GM19324 (cell line): ENCODE measurements at regions not wholly inside any gene's neighbourhood (a gene's known extent, or its start where the extent isn't known, plus 50 kb on each side); places are given as distances from the start of the nearest gene placed in this dataset.

Experiments
- ATAC-seq: cut with Tn5 transposase; IDR thresholded peaks from one replicate; pipeline ENCODE4 v1.9.1; 2021; ENCODE audit warnings: mild to moderate bottlenecking, moderate library complexity; ENCODE audit not compliant: unreplicated experiment, low FRiP score

GRCh38 chr4:171759274-171759673 is 53.9 kb upstream of the GALNTL6 start:
- no peak for ATAC-seq

DNA sequence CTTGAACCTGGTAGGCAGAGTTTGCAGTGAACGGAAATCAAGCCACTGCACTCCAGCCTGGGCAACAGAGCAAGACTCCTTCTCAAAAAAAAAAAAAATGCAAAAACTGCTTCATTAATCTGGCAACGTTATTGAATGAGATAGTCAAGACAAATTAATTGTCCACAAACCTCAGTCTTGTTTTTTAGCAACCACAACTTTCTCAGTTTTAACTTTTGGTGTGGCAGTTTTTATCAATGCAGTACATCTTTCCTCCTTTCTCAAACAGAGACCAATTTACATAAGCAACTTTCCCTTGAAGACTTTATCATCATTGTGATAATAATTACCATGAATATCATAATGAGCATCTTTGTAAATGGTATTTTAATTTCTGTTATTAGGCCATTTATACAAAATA is 61.7 kb upstream of the GALNTL6 start:
- no peak for ATAC-seq

GRCh38 chr4:171746418-171746817 is 66.8 kb upstream of the GALNTL6 start:
- no peak for ATAC-seq

DNA sequence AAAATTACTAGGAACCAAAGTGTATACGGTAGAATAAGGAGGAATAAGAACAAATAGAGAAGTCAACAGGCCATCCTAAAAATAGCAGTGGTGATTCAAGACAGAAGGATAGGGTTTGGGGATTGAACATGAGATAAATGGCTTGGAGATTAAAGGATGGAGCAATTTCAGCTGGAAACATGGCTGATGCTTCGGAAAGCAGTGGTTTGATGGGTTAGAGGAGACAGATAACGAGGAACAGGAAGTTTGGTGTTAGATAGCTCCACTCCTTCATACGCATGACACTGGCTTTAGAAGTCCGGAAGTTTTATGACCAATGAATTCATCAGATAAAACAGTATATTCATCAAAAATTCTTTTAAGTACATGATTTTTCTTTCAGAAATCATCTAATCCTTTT is 70.8 kb upstream of the GALNTL6 start:
- no peak for ATAC-seq

DNA sequence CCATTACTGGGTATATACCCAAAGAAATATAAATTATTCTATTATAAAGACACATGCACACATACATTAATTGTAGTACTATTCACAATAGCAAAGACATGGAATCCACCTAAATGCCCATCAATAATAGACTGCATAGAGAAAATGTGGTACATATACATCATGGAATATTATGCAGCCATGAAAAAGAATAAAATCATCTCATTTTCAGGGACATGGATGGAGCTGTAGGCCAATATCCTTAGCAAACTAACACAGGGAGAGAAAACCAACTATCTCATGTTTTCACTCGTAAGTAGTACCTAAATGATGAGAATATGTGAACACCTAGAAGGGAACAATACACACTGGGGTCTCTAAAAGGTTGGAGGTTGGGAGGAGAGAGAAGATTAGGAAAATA is 86.0 kb upstream of the GALNTL6 start:
- ATAC-seq, result no peak

DNA sequence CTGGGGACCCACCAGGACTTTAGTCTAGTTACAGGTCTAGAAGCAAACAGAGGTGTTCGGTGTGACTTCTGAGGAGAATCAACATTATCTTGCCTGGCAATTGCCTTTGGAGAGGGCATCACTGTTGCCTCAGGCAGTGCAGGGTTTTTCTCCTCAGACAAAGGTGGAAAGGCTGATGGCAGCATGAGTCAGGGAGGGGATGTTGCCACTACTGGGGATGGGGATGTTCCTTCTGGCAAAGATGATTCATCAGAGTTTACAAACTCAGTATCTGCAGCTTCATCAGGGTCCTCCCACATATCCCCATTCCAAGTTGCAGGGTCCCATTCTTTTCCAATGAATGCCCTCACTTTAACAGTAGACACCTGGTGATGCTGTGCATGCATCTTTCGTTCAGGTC is 91.3 kb upstream of the GALNTL6 start:
- ATAC-seq, result no peak

DNA sequence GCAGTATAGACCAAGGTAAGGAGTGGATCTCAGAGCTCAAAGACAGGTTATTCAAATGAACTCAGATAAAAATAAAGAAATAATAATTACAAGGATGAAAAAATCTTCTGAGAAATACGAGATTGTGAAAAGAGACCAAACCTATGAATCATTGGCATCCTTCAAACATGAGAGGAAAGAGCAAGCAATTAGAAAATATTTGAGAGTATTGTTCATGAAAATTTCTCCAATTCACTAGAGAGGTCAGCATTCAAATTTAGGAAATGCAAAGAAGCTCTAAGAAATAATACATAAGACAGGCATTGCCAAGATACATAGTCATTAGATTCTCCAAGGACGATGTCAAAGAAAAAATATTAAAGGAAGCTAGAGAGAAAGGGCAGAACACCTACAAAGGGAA is 93.5 kb upstream of the GALNTL6 start:
- no peak for ATAC-seq

GRCh38 chr4:171718665-171719064 is 94.5 kb upstream of the GALNTL6 start:
- no peak for ATAC-seq

- ATAC-seq, result no peak
Observed at GRCh38 chr4:171718069-171718468, 95.1 kb upstream of the GALNTL6 start.

GRCh38 chr4:171717231-171717741 is 95.9 kb upstream of the GALNTL6 start:
- no peak for ATAC-seq

DNA sequence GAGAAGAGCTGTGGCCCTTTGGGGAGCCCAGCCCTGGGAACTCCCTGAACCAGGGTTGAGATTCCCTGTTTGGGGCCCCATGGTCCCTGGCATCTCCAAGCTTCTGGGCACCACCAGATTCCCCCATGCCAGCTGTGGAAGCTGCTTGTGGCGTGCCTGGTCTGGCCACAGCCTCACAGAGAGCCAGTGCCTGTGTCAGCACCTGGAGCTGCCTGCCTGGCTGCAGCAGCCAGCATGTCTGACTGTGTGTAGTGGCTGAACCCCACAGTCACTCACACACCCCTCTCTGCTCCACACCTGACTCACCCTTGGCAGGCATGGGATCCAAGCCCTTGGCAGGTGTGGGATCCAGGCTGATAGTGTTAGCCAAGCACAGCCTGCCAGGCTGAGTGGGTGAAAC is 97.2 kb upstream of the GALNTL6 start:
- no peak for ATAC-seq

DNA sequence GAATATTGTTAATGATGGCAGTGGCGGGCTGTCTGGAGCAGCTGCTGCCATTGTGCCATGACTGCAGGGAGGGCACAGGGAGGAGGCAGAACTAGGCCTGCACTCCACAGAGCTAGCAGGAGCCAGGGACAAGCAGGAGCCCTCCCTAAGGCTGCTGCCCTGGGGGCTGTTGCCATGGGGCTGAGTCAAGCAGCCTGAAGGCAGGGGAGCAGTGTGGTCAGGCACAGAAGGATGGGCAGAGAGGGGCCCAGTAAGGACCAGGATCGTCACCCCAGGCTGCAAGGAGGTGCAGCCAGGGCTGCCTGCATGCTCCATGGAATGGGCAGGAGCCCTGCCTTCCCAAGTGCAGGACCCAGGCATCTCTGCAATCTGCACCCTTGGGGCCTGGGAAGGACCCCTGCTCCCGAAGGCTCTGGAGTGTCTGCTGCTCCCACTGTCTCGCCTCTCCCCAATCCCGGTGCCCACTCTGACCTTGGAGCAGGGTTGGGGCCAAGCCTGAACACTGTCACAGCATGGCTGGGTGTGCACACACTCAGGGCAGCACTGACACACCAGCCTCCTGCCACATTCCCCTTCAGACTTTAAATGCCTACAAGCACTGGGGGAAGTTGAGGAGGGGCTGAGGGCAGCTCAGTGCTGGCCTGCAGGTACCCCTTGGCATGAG is 98.3 kb upstream of the GALNTL6 start:
- ATAC-seq, result no peak

DNA sequence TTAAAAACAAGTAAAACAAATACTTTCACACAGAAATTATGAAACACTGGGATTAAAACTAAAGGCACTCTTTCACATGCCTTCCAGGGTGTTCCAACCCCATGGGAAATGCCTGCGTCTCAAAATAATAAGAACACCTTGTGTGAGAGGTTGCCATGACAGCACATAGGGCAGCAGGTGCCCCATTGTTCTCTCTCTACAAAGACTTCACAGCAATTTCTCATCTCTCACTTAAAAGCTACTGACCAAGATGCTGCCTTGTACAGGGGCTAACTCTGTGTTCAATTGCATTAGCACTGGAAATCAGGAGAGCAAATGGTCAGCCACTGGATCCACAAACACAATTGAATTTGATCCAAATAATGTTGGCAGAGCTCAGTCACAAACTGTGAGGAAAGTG is 102.5 kb upstream of the GALNTL6 start:
- ATAC-seq, result no peak

DNA sequence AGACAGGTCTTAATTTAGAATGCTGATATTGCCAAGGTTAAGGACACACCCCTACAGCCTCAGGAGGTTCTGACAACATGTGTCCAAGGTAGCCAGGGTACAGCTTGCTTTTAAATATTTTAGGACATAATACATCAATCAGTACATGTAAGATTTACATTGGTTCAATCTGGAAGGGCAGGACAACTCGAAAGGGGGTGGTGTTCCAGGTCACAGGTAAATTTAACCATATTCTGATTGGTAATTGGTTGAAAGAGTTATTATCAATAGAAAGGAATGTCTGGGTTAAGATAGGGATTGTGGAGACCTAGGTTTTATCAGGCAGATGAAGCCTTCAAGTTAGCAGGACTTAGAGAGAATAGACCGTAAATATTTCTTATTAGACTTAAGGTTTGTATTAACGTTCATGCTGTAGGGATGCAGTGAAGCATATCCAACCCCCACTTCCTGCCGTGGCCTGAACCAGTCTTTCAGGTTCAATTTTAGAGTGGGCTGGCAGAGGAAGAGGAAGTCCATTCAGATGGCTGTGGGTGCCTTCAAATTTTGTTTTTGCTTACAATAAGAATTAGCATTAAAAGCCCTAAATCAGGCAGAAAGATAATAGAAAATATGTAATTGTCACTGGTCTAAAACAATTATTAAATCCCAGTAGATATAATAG is 136.5 kb upstream of the GALNTL6 start:
- ATAC-seq, result peak; percentile 99

DNA sequence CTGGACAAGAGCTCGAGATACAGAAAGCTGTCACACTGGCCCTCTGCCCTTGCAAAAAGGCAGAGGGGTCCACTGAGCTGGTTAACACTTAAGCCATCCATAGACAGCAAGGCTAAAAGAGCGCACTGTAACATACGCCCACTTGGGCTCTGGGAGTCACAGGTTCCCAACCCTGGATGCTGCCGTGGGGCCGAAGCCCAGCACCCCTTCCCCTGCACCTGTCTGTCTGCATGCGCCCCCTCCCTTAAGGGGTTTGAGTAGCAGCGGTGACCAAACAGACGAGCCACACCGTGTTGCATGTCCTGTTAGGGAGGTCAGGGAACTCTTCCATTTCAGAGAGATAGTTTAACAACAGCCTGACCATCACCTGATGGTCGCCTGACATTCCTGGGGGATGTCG is 138.4 kb upstream of the GALNTL6 start:
- no peak for ATAC-seq

DNA sequence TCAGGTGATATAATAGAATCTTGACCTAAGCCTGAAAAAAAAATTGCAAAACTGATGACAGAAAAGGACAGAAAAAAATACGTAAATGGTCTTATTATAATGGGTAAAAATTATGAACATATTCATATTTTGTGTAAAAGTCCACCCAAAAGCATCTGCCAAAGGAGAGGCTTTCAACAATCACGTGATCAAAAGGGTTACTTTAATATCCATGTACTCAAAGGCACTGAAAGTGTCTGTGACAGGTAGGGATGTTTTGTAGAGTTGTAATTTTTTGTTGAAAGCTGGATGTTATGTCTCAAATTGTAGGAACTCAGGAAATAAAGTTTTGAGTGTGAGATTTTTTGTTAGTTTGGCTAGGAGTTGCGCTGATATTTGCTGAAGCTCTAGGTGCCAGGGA is 144.8 kb upstream of the GALNTL6 start:
- ATAC-seq, result no peak

- ATAC-seq, result no peak
Observed at GRCh38 chr4:171667906-171668305, 145.3 kb upstream of the GALNTL6 start.

DNA sequence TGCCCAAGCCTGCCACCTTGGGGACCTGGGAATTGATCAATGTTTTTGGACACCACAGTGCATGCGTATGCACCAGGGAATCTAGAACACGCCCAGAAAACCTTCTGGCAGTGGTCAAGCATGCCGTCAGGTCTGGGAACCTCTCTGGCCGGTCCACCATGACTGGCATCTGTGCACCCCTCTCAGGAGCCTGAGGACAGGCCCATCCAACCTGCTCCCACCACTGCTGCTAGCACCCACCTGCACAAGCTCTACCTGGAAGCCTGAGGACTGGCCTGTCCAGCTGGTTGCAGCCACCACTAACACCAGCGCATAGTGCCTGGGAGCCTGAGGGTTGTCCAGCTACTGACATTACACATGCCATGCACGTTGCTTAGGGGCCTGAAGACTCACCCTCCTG is 162.1 kb upstream of the GALNTL6 start:
- ATAC-seq, result peak; percentile 24

- peak; percentile 55 for ATAC-seq
Observed at GRCh38 chr4:171650543-171650942, 162.7 kb upstream of the GALNTL6 start.

DNA sequence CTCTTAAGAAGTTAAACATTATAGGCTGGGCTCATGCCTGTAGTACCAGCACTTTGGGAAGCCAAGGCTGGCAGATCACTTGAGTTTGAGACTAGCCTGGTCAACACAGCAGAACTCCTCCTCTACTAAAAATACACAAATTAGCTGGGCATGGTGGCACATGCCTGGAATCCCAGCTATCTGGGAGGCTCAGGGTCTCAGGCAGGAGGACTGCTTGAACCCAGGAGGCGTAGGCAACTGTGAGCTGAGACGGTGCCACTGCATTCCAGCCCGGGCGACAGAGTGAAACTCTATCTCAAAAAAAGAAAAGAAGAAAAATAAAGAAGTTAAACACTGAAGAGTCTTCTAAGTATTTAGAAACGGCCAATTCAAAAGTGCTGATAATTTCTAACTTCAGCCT is 164.3 kb upstream of the GALNTL6 start:
- no peak for ATAC-seq

DNA sequence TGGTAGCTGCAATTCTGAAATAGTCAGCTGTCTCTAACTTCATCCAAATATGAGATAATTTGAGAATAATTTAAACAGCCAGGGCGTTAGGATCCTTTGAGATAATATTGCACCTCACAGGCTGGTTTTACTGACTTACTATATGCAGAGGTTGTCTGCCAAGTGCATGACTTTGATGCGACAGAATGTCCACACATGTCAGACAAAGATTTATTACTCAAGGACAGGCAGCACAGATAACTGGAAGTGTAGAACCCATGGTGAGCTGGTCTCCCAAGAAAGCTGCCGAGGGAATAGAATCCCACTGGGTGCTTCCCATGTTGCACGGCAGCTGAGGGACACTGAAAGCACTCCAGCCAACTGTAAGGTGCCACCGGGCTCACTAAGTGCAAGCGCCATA is 166.2 kb upstream of the GALNTL6 start:
- no peak for ATAC-seq

DNA sequence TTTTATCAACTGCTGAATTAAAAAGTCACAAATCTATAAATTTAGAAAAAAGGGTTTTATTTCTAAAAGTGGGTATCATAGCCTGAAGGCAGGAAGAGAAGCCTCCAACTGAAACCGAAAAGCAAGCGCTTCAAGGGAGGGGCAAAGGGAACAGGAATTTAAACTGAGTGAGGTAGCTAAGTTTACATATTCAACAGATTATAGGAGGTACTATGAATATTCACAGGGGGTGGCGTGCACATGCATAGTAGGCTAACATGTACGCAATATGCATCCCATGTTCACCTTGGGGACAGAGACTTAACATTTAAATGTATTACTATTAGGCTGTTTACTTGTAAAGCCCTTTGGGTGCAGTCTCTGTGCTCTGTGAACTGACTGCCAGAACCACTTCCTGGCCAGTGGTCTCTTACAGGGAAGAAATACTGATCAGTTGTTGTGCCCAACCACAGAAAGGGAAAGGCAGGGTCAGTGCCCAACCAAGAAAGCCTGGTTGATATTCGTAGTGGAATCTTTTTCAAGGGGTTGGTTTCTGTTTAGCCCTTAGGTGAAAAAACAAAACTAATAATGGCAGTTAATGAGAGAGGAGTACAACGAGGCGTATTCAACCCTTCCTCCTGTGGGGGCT is 168.7 kb upstream of the GALNTL6 start:
- peak; percentile 96 for ATAC-seq
